DND-41 (cell line): ENCODE measurements at regions not wholly inside any gene's neighbourhood (a gene's known extent, or its start where the extent isn't known, plus 50 kb on each side); places are given as distances from the start of the nearest gene placed in this dataset.

Experiments used
- CTCF ChIP-seq: IDR thresholded peaks from 2 replicates; pipeline ENCODE4 v1.5.1; 2012; ENCODE audit warnings: borderline replicate concordance, low read length, moderate library complexity, mild to moderate bottlenecking; ENCODE audit not compliant: poor library complexity, severe bottlenecking; ENCODE audit errors: extremely low read depth
- EZH2 ChIP-seq: IDR thresholded peaks from 3 replicates; pipeline ENCODE4 v1.6.1; 2012; ENCODE audit warnings: borderline replicate concordance, low read depth, mild to moderate bottlenecking, moderate library complexity, low read length, inconsistent platforms; ENCODE audit not compliant: severe bottlenecking

GRCh38 chr12:59936534-59936933 is 340.7 kb downstream of the SLC16A7 start:
- TF ChIP-seq EZH2, result no peak
- no peak for TF ChIP-seq CTCF
